Testis (tissue), 2 donors: ENCODE measurements at regions not wholly inside any gene's neighbourhood (a gene's known extent, or its start where the extent isn't known, plus 50 kb on each side); places are given as distances from the start of the nearest gene placed in this dataset.

Experiments used
- CTCF ChIP-seq, 3 experiments: fragments of 450-650 bp in 2 of 3; fragments of 200-600 bp in 1 of 3; sonication (generic) in 1 of 3; IDR thresholded peaks; one replicate each; pipeline ENCODE4 v1.5.1; 2016 to 2019; ENCODE audit warnings: antibody characterized with exemption in 3 of 3, mild to moderate bottlenecking in 2 of 3, moderate library complexity in 1 of 3
- POLR2A ChIP-seq: fragments of 450-650 bp; IDR thresholded peaks from one replicate; pipeline ENCODE4 v1.6.1; 2017; ENCODE audit warnings: antibody characterized with exemption, mild to moderate bottlenecking, moderate library complexity

- TF ChIP-seq POLR2A (no peak), CTCF (IDR thresholded peaks at IDR 0.05) (no peak)
These were observed 497.3 kb upstream of the FRG1 start for GRCh38 chr4:189443341-189443740.
